ENCODE measurements at regions not wholly inside any gene's neighbourhood (a gene's known extent, or its start where the extent isn't known, plus 50 kb on each side); places are given as distances from the start of the nearest gene placed in this dataset.

DNA sequence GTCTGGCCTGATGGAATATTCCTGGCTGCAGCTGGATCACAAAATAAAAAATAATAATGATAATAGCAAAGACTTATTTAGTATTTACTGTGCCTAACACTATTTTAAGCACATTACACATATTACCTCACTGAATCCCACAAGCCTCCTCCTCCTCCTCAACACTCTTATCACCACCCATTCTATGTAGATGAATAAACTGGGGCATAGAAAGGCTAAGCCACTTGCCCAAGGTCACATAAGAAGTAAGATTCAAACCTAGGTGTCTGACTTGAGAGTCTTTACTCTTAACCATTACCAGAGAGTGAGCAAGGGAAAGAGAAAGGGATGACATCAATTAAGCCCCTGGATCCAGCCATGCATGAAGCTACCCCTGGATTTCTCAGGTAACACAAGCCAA is 493.1 kb downstream of the SHQ1 start:
- no peak for DNase-seq

DNA sequence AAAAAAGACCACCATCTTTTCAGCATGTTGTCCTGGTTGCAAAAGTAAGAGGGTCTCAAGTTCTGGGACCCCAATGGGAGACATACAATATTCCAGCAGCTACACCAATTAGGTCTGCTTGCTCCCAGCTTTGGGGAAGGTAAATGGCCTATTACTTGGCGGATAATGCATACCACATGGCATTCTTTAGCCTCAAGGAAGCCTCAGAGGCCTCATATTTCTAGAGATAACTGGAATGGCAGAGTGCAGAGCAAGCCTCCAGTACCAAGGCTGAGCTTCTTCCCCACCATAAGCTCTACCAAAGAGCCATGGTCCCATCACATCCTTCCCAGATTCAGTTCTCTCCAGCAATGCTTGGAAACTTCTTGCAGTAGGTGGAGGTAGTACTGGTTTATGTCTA is 493.8 kb downstream of the SHQ1 start:
- no peak for DNase-seq

DNA sequence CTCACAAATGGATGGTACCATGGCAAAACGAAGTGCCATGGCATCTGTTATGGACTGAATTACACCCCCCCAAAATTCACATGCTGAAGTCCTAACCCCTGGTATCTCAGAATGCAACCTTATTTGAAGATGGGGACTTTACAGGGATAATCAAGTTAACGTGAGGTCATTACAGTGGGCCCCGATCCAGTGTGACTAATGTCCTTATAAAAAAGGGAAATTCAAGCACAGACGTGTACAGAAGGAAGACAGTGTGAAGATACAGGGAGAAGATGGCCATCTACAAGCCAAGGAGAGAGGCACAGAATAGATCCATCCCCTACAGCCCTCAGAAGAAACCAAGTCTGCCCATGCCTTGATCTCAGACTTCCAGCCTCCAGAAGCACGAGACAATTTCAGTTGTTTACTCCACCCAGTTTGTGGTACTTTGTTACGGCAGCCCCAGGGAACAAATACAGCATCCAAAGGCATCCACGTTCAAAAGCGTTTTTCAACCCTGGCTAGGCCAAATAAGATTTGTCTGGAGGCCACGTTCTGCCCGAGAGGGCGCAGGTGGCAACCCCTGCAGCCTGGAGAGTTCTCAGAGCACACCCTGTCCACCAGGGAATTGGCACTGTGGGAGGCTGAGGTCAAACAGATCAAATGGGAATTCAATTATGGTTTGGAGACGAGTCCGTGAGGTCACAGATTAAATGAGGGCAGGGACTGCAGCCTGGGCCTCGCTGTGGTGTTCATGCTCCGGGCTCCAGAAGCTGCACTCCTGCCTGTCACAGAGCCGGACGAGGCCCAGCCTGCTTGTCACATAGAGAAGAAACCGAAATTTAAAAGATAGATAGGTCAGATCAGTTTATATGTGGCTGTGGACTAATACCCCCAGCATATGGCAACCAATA is 494.8 kb downstream of the SHQ1 start:
- DNase-seq, result no peak

DNA sequence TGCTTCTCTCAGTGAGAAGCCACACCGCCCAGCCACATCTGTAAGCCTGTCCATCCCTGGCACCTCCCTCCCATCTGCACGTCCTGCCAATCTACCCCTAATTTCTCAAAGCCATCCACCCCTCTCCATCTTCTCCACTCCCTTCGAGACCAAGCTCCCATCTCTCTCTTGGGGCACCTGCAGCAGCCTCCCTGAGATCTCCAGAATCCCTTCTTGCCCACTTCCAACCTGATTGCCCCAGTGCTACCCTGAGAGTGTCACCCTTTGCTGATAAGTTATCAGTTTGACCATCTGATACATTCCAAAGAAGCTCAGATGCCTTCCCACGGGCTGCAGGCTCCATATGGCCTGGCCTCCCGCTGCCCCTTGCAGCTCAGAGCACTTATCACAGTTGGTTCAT is 496.1 kb downstream of the SHQ1 start:
- no peak for DNase-seq

DNA sequence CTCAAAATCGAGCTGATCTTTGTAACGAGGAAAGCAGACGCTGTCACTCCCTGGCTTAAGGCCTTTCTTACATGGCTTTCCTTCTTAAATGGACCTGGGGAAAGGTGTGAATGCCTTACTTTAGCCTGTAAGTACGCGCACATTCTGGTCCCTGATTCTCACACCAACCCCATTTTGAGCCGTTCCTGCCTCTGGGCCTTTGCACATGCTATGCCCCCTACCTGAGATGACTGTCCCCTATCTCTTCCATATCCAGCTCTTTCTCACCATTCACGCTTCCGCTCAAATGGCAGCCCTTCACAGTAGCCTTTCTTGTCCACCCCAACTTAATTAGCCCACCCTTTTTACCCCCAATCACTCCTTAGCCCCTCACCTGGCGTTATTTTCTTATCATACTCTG is 496.7 kb downstream of the SHQ1 start:
- no peak for DNase-seq

DNA sequence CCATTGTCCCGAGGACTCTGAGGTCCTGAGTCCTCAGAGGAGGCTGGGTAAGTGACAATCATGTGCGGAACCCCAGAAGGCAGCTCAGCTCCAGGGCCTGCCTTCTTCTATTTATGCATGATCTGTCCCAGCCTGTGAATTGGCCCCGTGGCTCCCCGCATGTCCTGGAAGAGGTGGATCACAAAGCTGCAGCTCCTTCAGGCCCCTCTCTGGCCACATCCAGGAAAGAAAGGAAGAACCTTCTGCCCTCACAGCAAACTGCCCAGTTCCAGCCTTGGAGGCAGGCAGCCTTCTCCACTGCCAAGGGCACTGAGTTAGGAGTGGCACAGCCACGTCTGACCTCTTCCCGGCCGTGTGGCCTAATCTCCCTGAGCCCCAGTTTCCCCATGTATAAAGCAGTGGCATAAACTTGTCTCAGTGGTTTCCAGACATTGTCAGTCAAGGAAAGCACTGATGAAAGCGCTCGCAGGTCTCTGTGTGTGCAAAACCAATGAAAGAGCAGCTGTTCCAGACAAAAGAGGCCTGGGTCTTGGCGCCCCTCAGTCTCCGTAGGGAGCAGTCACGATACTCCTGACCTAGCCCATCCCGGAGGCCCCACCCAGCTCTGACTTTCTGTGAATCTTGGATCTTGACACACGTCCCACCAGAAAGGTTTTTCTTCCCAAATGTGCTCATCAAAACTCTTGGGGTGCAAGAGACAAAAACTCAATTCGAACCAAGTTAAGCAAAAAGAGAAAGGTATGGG is 497.3 kb downstream of the SHQ1 start:
- DNase-seq, result no peak

DNA sequence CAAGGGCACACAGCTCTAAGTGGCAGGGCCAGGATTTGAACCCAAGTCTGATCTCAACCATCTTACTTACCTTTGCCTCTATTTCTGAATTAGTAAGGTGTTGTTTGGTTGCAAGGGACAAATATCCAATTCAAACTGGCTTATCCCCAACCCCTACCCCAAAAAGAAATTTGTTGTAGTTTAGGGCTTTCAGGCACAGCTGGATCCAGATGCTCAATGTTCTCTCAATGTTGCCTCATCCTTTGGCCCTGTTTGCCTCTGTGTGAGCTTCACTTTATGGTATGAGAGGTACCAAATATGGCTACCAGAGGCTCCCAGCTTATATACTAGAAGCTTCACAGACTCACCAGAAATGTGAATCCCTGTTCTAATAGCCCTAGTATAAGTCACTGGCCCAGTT is 499.9 kb downstream of the SHQ1 start:
- no peak for DNase-seq

DNA sequence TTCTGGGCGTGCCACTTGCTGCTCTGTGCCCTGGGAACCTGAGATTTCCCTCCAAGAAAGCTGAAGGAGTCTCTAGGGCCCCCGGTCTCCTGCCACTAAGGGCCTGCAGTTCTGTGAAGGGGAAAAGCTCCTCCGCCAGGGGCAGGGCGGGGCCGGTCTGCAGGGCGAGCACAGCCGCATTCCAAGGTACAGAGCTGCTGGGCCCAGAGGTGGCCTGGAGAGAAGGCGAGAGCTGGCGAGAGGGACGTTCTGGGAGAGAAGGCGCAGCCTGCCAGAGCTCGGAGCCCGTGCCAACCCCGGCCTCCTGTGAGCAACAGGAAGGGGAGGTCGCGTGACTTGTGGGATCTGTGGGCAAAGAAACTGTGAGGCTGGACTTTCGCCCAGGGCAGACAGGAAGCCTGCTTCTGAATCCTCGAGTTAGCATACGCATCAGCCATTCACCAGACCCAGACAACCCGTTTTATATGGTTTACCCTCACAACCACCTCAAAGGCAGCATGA is 500.4 kb downstream of the SHQ1 start:
- peak in 1 of 2 donors; percentile 46 for DNase-seq

DNA sequence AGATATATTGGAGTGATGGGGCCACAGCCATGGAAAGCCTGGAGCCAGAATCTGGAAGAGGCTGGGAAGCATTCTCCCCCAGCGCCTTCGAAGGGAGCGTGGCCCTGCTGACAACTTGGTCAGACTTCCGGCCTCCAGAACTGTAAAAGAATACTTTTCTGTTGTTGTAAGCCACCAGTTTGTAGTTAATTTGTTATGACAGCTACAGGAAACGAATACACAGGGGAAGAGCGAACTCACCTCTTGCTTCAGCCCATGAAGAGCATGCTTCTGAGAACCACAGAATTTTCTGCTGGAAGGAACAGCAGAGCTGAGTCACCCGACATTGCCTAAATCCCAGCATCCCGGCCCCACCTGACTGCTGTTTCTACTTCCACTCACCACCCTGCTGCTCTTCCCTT is 501.7 kb downstream of the SHQ1 start:
- DNase-seq, result peak; percentile 29 to 47

DNA sequence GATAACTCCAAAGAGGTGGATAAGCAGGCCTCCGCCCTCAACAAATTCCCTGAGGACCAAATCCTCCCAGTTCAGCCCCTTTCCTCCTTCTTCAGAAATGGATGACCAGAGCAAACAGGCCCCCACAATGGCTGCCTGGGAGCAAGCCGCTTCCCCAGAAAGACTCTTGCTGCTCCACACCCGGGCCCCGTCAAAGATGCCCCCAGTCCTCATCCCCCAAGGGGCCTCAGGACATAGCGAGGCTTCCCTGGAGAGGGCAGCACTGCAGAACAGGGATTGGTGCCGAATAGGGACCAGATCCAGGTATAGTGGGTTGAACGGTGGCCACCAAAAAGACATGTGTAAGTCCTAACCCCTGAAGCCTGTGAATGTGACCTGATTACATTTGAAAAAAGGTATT is 502.3 kb downstream of the SHQ1 start:
- DNase-seq, result no peak

DNA sequence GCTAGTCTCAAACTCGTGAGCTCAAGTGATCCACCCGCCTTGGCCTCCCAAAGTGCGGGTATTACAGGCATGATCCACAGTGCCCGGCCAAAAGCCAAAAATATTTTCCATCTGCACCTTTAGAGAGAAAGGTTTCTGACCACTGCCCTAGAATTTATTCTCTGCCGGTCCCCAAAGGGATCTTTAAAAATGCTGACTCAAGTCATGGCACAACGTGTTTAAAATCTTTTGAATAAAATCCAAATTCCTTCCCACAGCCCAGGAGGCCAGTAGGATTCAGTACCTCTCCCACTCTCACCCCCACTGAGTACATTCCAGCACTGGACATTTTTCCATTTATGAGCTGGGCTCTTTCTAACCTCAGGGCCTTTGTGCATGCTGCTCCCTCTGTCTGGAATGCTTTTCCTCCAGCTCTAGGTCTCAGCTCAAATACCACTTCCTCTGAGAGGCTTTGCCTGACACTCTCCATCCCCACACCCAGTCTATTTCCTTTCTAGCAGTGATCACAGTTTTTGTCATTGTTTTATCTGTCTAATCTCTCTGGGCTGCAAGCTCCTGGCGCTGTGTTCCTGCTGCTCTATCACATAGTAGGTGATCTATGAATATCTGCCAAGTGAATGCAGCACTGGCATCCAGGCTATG is 502.9 kb downstream of the SHQ1 start:
- no peak for DNase-seq

DNA sequence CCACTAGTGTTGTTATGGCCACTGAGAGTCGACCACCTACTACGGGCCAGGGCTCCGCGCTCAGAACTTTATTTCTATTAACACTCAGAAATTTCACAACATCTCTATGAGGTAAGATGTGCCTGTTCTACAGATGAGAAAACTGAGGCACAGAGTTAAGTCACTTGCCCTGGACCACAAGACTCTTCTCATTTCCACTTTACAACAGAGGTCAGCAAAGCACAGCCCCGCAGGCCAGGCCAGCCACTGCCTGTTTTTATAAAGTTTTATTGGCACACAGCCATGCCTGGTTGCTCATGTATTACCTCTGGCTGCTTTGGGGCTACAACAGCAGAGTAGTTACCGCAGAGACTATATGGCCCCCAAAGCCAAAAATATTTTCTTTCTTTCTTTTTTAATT is 503.6 kb downstream of the SHQ1 start:
- DNase-seq, result no peak

DNA sequence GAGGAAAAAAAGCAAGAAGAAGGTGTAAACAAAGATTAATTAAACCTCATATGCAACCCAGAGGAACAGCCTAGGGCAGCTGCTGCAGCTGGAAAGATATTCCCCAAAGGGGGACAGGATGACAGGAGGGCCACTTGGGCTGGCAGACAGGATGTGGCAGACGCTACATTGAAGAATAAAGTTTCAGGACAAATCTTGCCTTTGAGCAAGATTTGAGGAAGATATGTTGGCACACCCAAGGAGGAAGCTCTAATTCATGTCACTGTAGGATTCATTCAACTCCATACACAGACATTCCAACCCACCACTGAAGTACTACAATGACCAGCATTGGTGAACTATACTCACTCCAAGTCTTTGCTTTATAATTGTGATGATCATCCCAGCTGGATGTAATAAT is 504.0 kb downstream of the SHQ1 start:
- DNase-seq, result peak in 1 of 2 donors; percentile 30

DNA sequence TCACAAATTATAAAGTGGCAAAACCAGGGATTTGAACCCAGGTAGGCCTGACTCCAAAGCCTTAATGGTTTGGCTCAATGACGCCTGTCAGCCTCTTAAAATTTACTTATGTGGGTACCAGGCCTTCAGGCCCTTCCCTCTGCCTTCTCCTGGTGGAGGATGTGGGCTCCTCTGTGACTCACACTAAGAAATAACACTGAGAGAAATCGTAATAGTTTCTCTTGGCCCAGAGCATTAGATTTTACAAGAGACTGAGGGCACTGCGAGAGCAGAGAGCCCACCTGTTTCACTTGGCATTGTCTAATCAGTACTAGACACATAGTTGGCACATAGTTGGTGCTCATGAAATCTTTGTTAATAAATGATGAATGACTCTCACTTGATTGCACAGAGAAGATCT is 505.2 kb downstream of the SHQ1 start:
- DNase-seq, result no peak

DNA sequence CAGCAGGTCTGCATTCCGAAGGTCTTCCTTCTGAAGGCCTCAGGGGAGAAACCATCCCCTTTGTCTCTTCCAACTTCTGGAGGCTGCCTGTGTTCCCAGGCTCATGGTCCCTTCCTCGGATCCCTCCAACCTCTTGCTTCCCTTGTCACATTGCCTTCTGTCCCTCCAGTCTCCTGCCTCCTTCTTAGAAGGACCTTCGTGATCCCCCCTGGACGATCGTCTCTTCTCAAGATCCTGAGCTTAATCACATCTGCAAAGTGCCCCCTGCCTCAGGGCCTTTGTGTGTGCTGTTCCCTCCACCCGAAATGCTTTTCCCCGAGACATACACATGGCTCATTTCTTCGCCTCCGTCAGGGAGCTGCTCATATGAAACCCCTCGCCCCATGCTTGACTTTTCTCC is 505.8 kb downstream of the SHQ1 start:
- DNase-seq, result no peak

DNA sequence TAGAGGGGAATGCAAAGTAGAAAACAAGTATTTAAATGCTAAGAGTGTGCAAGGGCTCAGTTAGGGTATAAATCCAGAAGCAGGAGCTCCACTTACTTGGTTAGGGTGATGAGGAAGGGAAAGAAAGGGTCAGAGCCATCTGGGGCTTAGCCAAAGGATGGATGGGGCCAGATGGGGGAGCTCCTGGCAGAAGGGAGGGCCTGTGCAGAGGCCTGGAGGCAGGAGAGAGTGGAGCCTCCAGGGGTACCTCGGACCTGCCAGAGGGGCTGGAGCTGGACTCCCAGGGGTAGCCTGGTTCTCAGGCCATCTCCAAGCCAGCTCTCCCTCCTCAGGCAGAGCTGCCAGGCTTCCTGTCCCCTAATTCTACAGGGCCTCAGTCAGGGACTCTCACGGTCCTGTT is 506.3 kb downstream of the SHQ1 start:
- no peak for DNase-seq

DNA sequence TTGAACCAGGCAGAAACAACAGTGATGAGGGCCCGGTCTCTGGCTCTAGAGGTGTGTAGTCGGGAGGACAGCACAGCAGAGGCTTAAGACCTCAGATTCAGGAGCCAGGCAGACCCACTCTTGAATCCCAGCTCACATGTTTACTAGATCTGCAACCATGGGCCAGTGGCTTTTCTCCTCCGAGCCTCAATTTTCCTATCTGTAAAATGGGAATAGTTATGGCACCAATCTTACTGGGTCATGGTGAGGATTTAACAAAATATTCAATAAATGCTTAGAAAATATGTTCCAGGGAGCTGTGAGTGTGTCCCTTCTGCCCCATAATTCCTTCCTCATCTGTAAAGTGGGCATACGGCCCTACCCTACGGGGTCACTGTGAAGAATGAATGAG is 506.9 kb downstream of the SHQ1 start:
- DNase-seq, result no peak

DNA sequence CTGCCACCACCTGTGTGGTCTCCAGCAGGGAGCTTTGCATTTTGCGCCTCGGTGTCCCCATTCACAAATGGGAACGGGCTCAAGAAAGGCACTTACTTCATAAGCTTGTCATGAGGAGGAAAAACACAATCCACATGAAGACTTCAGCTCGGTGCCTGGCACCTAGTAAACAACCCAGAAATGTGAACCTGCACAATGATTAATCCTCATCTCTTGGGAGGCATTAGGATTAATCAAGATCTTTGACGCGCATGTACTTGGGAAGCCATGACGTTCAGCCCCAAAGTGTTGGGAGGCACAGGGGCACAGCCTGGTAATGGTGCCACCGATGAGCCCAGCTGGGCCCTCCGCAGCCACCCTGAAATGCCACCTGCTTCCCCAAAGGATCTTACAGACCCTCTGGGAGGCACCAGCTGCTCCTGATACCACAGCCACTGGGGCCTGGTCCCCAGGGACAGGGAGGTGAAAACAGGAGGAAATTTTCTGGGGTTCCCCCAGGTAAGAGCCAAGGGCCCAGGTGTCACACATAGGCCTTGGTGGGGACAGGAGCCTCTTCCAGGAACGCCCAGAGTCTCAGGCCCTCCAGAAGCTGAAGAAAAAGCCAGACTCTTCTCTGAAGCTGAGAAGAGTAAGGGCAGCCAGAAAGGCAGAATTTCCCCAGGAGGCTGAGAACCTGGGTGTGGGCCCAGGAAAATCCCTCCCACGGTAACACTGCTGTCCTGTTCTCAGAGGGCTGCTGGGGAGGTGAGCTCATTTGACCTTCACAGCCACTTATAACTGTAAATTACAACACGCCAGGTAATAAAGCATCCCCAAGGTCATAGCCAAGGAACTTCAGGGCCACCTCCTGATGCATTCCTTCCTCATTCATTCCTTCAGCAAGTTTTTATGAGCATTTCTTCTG is 507.5 kb downstream of the SHQ1 start:
- no peak for DNase-seq

DNA sequence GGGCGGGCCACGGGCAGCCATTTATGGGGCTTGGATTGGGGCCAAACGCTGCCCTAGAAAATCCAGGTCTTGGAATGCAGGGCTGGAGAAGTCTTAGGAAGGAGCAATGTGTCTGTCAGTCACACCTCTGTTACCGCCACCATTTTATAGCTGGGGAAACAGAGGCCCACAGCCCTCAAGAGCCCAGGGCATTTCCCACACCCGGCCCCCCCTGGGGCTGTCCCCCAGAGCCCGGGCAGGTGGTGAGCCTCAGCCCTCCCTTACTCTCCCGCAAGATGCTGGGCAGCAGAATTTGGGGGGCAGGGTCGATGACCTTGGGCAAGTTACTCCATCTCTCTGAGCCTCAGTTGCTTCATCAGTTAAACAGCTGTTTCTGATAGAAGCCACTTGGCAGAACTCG is 508.2 kb downstream of the SHQ1 start:
- no peak for DNase-seq

DNA sequence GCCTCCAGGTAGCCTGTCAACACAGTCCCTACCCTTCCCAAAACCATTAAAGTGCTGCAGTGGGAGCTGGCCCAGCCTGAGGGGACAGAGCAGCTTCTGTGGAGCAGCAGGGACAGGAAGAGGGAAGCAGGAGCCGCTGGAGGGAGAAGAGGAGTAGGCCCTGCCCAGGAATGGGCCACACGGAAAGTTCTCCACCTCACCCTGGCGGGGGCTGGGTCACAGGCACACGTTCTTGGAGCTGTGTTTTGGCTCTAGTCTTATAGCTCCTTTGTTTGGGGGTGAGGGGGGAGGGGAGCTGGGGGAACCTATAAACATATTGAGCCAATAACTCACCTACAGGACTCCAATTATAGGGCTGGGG is 508.6 kb downstream of the SHQ1 start:
- DNase-seq, result no peak

DNA sequence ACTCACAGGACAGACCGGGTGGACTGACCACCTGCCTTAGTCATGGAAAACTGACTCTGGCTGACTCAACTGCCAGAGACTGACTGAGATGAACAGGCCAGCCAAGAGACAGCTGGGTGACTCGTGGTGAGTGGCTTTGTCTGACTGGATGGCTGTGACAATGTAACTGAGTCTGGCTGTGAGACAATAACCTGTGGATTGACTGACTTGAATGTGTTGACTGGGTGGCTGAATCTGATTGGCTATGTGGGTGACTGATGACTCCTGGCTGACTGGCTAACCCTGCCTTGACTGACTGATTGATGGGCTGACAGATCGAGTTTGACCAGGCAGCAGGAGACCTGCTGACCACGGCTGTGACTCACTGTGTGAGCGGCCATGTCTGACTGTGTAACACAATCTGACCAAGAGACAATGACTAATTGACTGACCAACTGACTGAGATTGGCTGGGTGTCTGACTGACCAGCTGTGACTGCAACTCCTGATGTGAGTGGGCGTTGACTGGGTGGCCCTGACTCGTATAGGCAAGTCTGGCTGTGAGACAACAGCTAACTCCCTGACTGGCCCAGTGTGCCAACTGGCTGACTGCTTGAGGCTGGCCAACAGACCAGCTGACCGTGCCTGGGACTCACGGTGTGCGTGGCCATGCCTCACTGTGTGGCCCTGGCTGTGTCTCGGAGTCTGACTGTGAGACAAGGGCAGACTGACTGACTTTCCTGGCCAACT is 509.1 kb downstream of the SHQ1 start:
- DNase-seq, result peak; percentile 79 to 88
